ENCODE measurements at regions not wholly inside any gene's neighbourhood (a gene's known extent, or its start where the extent isn't known, plus 50 kb on each side); places are given as distances from the start of the nearest gene placed in this dataset.

DNA sequence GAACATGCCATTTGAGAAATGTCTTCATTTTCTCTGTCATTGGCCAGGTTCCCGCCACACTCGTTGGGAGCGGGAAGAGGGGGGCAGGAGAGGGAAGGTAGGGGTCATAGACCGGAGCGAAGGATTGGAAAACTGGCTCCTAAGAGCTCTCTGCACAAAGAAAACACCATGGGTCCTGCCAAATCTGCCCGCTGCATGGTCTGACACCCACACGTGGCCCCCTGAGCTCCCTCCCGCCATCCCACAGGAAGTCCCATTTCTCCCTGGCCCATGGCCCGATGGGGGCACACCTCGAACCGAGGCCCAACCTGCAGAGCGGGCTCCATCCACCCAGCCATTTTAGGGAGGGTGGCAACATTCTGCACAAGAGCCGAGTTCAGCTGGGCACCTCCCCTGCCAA, 159.6 kb downstream of the SALL1 start:
- no peak for DNase-seq

DNA sequence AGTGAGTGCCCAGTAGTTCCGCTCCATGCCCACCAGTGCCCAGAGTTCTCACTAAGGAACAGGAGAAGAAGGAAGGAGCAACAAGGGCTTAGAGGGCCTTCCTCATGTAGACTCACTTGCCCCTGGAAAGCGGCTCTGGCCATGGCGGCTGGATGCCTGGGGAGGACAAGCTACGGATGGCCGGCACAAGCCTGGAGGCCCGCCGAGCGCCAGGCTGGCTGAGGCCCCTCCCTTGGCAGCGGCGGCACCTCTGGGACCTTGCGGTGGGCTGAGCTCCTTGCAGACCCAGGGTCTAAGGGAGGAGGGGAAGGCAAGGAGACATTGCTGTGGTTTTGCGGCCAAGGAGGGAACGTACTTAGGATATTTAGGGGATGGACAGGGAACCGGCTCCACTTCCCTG, 160.1 kb downstream of the SALL1 start:
- DNase-seq = no peak

DNA sequence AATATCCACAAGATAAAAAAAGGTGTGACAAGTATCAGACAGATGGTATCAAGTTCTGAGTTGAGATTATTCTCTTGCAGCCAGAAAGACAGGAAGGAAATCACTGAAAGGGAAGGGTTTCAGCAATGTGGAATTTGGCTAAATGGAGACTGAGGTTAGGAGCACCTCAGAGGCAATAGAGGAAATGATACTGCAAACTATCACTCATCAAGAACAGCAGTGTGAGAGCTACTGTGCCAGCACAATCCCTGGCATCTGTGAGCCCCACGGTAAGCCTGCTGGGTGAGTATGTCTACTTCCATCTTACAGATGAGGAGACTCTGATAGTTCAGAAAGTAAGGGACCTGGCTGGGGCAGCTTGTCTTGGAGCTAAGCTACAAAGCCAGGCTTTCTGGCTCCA, 162.0 kb downstream of the SALL1 start:
- DNase-seq = no peak

DNA sequence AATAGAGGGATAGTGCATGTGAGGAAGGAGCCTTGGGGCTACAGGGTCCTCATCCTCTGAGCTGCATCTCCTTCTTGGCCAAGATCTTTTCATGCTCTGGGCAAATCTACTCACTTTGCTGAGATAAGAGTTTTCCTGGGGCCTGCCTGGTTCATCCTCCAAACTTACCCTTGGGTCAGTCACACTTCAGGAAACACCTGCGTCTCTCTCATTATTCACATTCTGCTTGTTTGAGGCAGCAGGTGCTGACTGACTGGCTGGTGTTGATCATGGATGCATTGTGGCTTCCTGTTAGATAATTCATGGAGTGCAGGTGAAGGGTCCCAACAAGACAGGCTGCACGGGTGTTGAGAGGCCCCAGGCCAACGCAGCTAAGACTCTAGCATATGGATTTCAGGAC, 162.6 kb downstream of the SALL1 start:
- no peak for DNase-seq

DNA sequence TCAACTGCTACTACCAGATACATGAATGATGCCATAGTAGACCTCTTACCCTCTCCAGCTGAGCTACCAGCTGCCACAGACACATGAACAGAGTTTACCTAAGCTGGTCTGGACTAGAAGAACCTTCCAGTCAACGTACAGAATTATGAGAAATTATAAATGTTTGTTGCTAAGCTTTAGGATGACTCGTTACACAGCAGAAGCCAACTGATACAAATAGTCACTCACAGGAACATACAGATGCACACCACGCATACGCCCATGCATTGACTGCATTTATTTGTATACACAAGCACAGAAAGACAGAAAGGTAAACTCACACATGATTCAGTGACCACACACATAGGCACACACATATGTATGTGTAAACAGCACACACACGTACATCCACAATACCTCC, 164.6 kb downstream of the SALL1 start:
- DNase-seq = no peak

DNA sequence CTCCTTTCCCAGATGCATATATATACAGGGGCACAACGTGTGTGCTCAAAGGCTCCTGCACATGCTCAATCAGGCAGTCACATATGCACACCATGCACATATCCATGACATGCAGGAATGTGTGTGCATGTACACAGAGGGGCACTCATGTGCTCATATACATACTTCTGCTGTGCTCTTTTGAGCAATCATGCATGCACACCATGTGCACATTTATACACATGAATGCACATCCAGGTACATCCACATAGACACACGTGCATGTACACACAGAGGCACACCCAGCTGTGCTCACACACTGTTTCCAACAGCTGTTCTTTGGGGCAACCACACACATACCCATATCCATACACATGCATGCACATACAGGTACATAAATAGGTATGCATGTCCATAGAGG, 165.3 kb downstream of the SALL1 start:
- DNase-seq = no peak

DNA sequence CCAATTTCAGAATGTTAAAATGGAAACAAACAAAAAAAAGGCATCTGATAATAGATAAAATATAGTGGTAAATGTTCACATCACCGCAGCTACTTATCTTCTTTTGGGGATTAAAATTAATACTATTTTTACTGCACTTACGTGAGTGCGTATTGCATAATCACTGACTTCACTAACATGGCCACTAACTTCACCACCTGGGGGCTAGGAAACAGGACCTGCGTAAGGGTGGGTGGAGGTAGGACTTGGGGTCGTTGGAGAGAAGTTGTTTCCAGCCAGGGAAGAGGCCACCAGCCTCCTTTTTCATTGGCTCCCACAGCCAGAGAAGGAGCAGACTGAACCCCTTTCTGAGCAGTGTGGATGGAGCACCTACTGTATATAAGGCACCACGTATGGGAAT, 166.4 kb downstream of the SALL1 start:
- DNase-seq = no peak

DNA sequence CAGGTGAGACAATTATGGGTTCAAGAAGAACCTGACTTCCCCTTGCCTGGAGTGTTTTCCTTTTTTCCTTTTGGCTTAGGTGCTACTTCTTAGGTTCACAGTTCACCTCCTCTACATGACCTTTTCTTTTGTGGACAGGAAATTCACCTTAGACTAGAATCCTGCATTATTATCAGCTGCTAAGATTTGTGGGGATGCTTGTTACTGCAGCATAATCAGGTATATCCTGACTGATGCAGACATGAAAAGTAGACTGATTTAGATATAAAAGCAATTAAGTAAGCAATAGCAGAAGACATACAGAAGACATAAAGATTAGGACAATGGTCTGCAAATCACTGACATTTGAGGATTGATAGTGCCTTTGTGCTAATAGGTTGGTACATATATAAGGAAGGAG, 168.3 kb downstream of the SALL1 start:
- no peak for DNase-seq

DNA sequence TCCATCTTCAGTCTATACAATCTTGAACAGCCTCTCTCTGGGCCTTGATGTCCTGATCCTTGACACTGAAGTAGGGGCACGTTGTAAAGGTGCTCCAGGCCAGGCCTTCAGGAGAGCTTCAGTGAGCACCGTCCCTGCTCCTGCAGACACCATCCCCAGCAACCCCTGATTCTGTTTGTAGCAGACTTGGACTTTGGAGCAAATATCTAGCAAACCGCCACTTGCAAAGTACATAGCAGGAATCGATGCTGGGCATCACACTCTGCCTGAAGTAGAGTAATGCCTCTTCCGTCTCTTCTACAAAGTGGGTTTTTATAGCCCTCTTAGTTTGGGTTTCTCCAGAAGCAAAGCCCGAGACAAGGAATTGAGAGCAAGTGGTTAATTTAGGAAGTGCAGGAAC, 169.1 kb downstream of the SALL1 start:
- DNase-seq = no peak

DNA sequence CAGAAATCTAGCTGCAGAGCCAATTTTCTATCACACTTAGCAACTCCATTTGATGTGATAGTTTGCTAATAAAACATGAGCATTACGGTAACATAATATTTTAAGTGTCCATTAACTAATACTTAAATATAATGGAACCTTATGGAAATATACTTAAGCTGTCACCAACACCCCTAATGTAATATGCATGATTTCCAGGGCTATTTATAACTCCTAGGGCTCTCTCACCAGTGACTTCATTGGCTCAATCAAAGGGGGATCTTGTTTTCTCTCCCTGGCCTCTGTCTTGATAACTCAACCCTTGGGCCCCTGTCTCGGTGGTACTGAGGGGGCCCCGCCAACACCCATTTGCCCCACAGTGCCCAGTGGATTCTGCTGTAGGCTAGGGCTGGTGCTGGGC, 170.4 kb downstream of the SALL1 start:
- no peak for DNase-seq

DNA sequence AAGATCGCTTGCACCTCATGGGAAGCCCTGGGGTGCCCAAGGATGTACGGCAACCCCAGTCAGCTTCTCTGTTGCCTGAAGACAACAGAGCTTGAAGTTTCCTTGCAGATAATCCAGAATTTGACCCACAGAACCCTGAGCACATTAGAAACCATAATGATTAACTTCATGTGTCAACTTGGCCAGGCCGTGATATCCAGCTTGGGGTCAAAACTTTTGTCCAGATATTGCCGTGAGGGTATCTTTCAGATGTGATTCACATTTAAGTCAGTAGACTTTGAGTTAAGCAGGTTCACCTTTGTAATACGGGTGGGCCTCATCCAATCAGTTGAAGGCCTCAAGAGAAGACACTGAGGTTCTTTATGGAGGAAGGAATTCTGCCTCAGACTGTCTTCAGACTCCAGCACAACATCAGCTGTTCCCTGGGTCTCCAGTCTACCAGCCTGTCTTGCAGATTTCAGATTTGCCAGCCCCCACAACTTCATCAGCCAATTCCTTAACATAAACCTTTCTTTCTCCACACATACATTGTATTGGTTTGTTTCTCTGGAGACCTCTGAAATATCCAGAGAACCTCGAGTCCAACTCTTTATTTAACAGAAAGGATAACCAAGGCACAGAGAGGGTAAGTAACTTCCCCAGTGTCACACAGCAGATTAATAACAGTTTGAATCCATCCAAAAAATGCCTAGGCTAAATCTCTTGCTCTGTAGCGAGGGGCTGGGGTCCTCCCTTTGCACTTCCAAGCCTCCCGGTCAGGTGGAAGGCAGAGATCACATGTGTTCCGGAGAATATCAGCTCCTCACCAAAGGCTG, 171.1 kb downstream of the SALL1 start:
- no peak for DNase-seq

DNA sequence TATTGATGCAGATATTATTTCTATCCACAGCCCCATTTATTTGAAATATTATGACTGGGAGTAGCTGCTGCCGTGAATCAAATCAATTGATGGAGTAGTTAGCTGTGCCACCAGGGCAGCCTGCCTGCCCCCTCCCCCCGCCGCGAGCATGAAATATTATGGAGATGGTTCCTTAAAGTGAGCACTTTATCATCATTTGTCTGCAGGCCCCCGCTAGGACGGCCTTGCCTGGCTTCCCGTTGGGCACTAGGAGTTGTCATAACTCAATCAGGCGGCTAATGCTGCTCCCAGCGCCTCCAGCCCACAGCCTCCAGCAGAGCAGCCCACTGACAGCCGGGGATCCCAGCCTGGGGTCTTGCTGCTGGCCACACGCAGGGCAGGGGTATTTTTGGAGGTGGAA, 173.9 kb downstream of the SALL1 start:
- DNase-seq = no peak

DNA sequence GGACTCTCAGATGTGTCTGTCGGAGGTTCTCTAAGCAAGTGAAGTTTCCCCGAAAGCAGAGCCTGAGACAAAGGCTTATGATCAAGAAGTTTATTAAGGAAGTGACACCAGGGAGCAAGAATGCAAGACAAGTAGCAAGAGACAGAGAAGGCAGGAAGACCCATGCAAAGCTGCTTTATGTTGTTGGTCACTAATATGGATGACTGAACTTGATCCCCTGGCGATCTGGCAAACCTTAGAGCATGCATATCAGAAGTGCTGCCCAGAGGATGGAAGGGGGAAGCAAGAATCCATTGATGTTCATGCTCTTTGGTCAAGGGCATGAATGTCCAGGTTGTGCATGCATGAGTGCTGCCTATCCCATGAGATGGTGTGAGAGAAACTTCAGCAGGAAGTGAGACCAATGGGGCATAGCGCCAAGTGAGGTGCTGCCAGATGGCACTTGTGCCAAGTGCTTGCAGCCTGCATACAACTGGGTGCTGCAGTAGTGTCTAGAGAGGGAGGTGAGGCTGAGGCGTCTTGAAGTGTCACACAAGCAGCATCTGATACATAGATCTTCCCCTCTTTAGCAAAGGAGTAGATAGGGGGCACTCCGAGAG, 176.5 kb downstream of the SALL1 start:
- no peak for DNase-seq

DNA sequence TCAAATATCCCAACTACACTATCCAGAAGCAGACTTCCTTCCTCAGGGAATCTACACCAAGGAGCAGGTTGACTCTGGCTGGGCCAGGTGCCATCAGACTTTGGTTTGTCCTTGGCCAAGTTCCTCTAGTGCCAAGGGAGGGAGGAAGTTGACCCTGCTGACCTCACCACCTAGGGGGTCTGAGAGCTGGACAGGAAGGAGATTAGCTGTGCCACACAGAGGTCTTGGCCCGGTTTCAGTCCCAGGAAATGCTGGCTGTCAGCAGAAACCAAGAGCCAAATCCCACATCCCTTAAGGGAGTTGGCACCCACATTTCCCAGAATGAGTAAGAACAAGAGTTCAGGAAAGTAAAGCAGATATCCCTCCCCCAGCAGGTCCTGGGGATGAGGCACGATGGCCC, 178.2 kb downstream of the SALL1 start:
- no peak for DNase-seq

DNA sequence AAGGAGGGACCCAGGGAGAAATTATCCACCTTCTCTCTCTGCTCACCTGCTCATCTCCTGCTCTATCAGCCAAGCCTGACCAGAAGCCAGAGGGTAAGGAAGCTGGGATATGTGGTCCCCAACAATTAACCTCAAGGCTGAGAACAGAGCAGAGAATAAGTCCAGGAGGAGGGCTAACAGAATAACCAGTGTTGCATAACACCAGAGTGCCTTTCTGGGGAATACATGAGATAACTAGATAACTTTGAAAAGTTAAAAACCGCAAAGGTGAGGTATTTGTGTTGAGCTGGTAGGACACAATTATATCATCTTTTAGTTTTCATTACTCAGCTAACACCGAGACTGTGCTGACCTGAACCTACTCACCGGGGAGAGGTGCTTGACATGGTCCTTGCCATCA, 180.8 kb downstream of the SALL1 start:
- DNase-seq = no peak

DNA sequence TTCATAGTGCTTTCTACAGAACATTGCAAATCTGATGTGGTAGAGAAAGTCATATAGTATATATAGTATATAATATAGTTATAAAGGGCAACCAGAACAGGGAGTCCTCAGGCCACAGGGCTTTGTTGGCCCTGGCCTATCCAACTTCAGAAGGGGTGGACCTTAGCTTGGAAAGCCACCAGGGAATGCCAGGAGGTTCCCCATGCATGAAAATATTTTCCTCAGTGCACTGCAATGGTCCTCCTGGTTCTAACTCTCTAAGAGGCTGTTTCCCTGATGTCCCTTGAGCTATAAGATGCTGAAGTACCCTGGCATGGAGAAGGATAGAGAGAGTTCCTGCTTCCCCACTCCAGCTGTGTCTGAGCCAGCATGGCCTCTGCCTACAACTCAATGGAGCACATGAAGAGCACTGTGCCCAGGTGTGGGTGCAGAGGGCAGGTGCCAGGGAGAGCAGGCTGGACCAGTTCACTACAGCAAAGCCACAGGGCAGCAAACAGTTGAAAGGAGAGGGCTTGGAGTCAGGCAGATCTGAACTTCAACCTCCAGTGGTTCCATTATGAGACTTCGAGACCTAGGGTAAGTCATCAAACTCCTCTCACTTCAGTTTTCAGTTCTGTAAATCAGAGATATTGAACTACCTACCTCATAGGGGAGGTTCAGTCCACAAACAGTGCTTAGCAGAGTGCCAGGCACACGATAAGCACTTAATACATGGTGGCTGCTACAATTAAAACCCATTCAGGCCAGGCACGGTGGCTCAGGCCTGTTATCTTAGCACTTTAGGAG, 183.1 kb downstream of the SALL1 start:
- no peak for DNase-seq

DNA sequence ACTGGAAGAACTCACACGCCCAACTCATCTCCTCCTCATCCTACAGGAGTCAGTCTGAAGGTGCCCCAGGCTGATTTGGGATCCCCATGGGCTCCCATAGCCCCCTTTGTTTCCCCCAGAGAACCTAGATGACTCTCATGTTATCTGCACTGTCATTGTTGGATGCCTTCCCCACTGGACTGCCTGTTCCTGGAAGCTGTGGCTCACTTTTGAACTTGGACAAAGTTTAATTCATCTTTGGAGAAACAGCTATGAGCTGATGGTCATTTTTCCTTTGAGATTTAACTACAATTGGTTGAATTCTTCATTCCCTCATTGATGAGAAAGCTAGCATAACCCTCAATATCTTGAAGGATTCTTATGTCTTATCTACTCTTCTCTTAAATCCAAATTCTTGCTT, 186.6 kb downstream of the SALL1 start:
- no peak for DNase-seq

DNA sequence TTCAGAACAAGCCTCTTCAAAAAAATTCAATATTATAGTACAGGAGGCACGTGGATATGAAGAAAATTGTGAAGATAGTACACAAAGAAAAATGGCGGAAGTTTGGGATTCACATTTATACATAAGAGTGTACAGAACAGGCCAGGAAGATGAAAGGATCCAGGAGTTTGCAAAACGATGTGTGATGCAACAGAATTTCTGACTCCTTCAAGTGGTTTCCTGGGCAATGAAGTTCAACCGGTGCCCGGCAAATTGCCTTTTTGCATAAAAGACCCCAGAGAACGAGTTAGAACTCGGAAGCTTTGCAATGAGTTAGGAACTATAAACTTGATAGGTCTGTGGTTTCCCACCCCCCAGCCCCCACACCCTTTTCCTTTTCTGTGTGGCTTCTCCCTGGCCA, 189.1 kb downstream of the SALL1 start:
- DNase-seq = no peak

DNA sequence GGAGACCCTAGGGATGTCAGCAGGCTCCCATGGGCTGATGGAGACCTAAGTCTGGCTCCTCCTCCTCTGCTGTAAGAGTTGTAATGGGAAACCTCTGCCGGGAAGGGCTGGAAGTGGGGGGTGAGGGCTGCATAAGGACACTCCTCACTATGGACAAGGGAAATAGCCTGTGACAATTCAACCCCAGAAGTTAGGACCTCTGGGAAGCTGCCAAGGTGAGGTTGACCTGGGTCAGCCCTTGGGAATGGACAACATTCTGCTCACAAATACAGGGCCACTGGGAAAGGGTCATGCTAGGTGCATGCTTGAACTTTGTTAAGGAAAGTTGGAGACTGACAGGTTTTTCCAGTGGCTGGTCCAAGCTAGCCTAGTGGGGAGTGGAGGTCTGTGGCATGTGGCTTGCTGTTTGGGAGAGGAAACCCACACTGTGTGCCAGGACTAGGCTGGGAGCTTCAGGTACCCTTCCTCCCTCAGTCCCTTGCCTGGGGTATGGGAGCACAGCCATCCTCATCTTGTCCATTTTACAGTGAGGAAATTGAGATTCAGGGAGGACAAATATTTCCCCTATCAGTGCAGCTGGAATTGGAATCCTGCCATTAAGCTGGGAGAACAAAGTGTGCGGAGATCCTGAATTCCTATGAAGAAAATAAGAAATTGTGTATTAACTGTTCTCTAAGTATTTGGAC, 190.4 kb downstream of the SALL1 start:
- no peak for DNase-seq

DNA sequence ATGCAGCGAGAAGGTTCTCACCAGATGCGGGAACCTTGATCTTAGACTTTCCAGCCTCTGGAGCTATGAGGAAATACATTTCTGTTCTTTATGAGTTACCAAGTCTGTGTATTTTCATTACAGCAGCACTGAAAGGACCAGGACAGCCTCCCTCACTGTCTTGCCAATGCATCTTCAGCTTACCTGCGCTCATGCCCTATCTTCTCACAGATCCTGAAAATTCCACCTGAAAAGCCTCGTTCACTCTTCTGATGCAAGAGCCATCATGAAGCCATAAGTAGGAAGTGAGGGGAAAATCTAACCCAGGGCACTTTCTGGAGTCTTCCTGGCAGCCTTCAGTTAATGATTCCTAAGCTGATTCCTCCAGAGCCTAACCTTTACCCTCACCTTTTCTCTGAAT, 194.0 kb downstream of the SALL1 start:
- no peak for DNase-seq

DNA sequence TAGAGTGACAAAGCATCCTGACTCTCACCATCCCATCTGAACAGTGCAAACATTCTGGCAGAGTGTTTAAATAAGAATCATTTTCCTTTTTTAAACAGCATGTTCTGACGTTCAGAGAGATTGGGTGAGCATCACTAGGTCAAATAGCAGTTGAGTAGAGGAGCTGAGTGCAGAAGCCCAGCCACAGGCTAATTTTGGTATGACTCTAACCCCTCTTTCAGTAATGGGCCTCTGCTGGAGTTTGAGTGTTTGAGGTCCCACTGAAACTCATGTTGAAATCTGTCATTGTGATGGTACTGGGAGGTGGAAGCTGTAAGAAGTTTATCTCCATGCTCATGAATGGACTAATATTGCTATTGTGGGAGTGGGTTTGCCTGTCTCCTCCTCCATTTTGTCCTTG, 194.4 kb downstream of the SALL1 start:
- DNase-seq = no peak

DNA sequence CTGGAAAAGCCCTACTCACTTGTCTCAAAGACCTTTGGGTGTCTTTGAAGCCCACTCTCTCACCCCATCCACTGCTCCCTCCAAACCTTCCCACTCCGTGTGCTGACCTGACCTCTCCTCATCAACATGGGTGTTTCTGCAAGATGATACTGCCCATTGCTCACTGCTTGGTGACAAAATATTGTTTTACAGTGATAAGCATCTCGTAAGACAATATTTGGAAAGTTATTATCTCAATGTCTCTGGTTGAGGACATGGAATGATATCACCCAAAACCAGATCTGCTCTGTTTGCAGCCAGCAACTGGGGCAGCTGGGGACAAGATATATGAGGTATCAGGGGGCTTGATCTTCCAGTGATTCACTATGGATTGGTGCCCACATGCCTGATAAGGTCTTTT, 195.8 kb downstream of the SALL1 start:
- DNase-seq = no peak

DNA sequence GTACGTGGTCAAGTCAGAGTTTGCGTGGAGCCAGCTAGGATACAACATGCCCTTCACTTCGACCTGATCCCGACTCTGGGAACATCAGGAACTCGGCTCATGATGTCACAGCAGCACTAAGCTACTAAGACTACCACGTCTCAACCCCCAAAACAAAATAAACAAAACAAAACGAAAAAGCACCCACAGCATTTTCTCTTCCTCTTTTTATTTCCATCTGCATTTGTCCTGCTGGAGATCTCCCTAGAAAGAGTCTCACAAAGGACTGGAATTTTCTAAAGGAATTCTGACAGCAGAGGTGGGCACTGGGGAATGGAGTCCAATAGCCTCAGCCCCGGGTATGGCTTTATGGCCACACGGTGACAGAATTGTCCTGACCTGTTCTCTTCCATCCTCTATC, 196.6 kb downstream of the SALL1 start:
- no peak for DNase-seq

DNA sequence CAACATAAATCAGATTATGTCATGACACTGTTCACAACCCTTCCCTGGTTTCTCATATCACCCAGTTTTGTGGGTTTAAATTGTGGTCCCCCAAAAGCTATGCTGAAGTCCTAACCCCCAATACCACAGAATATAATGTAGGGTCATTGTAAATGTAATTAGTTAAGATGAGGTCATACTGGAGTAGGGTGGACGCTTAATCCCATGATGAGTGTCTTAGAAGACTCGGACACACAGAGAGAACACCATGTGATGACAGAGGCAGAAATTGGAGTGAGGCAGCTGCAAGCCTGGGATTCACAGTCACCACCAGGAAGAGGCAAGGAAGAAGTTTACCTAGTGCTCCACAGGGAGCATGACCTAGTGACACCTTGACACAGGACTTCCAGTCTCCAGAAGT, 197.8 kb downstream of the SALL1 start:
- DNase-seq = no peak

Data from activated CD4-positive, CD25-positive, alpha-beta regulatory T cell treated with anti-CD3 and anti-CD28 coated beads, Interleukin-2, amount 50 U/mL, for 72 hours (primary cell).